ENCODE measurements at regions not wholly inside any gene's neighbourhood (a gene's known extent, or its start where the extent isn't known, plus 50 kb on each side); places are given as distances from the start of the nearest gene placed in this dataset.

GRCh38 chr9:80952363-80952922, 736.9 kb downstream of the TLE1 start:
- Mint-ChIP-seq H3K4me1 (ENCODE audit: low read depth) (no peaks in the 10 kb centered on the region), H3K4me3 (no peak overlapping the region), H3K27ac (no peak overlapping the region), H3K27me3 (no peaks in the 10 kb centered on the region), H3K36me3 (ENCODE audit: low read depth) (no peaks in the 10 kb centered on the region), H3K9me3 (peaks cover 2% of the 10 kb centered on the region)
- no peak for DNase-seq

DNA sequence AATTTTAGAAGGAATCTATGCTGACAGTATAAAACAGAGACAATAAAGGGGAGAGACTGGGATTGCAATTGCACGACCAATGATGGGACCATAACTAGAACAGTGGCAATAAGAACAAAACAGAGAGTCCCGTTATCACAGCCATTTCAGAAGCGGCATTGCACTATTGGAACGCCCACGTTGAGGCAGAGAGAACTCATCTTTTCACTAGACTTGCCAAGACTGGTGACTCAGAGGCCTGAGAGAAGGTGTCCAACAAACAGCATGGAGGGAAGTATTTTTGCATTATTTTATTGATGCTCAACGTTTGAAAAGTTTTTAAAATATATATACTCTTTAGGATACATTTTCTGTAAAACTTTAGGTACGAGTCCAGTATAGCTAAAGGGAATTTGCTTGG, 737.7 kb downstream of the TLE1 start:
- Mint-ChIP-seq H3K4me1 (ENCODE audit: low read depth) (no peaks in the 10 kb centered on the region), H3K4me3 (no peak overlapping the region), H3K27me3 (no peaks in the 10 kb centered on the region), H3K36me3 (ENCODE audit: low read depth) (no peaks in the 10 kb centered on the region), H3K9me3 (peaks cover 2% of the 10 kb centered on the region), H3K27ac (no peak overlapping the region)
- DNase-seq, result no peak

- Mint-ChIP-seq H3K27me3 (no peaks in the 10 kb centered on the region), H3K27ac (no peak overlapping the region), H3K4me1 (ENCODE audit: low read depth) (no peaks in the 10 kb centered on the region), H3K9me3 (no peaks in the 10 kb centered on the region), H3K4me3 (no peak overlapping the region), H3K36me3 (ENCODE audit: low read depth) (no peaks in the 10 kb centered on the region)
- no peak for DNase-seq
Observed at GRCh38 chr9:80948876-80949275, 740.5 kb downstream of the TLE1 start.

- no peaks in the 10 kb centered on the region for H3K27me3 Mint-ChIP-seq
- DNase-seq, result no peak
- no peaks in the 10 kb centered on the region for H3K9me3 Mint-ChIP-seq
- H3K4me3 Mint-ChIP-seq, result no peak overlapping the region
- H3K36me3 Mint-ChIP-seq (ENCODE audit: low read depth), result no peaks in the 10 kb centered on the region
- H3K27ac Mint-ChIP-seq, result no peak overlapping the region
- H3K4me1 Mint-ChIP-seq (ENCODE audit: low read depth), result no peaks in the 10 kb centered on the region
Observed at GRCh38 chr9:80948066-80948465, 741.3 kb downstream of the TLE1 start.

- Mint-ChIP-seq H3K27me3 (no peaks in the 10 kb centered on the region), H3K36me3 (ENCODE audit: low read depth) (no peaks in the 10 kb centered on the region), H3K4me3 (no peak overlapping the region), H3K4me1 (ENCODE audit: low read depth) (no peaks in the 10 kb centered on the region), H3K9me3 (peaks cover 2% of the 10 kb centered on the region), H3K27ac (no peak overlapping the region)
- DNase-seq, result no peak
Observed at GRCh38 chr9:80946496-80947170, 742.7 kb downstream of the TLE1 start.

DNA sequence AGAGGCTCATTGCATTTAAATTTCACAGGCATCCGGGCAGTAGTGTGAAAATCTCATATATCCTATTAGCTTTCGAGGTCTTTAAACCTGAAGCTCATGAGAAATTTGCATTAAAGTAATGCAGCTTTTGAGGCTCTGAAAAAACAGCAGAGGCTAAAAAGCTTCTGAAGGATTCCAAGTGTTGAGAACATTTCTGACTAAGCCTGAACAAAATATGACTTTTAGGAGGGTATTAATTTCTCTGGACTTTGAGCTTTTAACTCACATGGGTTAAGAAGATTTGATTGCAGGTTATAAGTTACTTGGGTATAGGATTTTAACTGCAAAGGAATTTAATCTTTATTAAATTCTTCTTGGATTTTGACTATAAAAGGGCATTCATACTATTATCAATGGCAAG, 743.9 kb downstream of the TLE1 start:
- no peak overlapping the region for H3K4me3 Mint-ChIP-seq
- no peaks in the 10 kb centered on the region for H3K27me3 Mint-ChIP-seq
- no peak overlapping the region for H3K27ac Mint-ChIP-seq
- H3K36me3 Mint-ChIP-seq (ENCODE audit: low read depth), result no peaks in the 10 kb centered on the region
- no peak for DNase-seq
- no peaks in the 10 kb centered on the region for H3K4me1 Mint-ChIP-seq (ENCODE audit: low read depth)
- peaks cover 2% of the 10 kb centered on the region for H3K9me3 Mint-ChIP-seq

GRCh38 chr9:80937645-80938044, 751.7 kb downstream of the TLE1 start:
- H3K4me1 Mint-ChIP-seq (ENCODE audit: low read depth), result no peaks in the 10 kb centered on the region
- H3K27me3 Mint-ChIP-seq, result no peaks in the 10 kb centered on the region
- DNase-seq, result no peak
- H3K4me3 Mint-ChIP-seq, result no peak overlapping the region
- peaks cover 2% of the 10 kb centered on the region for H3K9me3 Mint-ChIP-seq
- H3K36me3 Mint-ChIP-seq (ENCODE audit: low read depth), result no peaks in the 10 kb centered on the region
- H3K27ac Mint-ChIP-seq, result no peak overlapping the region

DNA sequence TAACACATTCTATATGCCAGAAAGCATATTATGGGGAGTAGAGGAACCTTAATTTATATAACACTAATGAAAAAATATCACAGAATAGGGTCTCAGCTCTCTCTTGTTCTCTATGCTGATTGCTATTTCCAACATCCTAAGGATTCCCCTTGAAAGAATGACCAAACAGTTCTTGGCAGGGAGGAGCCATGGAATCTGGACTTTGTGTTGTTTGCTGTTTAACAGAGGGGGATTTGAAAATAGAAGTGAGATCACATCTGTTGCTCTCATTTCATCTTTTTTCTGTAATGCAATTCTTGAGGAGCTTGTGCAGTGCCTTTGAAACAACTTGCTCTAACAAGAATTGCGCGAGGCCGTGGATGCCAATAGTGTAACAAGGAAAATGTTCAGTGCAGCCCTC, 755.3 kb downstream of the TLE1 start:
- Mint-ChIP-seq H3K27ac (no peak overlapping the region), H3K9me3 (no peaks in the 10 kb centered on the region), H3K4me3 (no peak overlapping the region), H3K27me3 (no peaks in the 10 kb centered on the region), H3K4me1 (ENCODE audit: low read depth) (no peaks in the 10 kb centered on the region), H3K36me3 (ENCODE audit: low read depth) (no peaks in the 10 kb centered on the region)
- no peak for DNase-seq

DNA sequence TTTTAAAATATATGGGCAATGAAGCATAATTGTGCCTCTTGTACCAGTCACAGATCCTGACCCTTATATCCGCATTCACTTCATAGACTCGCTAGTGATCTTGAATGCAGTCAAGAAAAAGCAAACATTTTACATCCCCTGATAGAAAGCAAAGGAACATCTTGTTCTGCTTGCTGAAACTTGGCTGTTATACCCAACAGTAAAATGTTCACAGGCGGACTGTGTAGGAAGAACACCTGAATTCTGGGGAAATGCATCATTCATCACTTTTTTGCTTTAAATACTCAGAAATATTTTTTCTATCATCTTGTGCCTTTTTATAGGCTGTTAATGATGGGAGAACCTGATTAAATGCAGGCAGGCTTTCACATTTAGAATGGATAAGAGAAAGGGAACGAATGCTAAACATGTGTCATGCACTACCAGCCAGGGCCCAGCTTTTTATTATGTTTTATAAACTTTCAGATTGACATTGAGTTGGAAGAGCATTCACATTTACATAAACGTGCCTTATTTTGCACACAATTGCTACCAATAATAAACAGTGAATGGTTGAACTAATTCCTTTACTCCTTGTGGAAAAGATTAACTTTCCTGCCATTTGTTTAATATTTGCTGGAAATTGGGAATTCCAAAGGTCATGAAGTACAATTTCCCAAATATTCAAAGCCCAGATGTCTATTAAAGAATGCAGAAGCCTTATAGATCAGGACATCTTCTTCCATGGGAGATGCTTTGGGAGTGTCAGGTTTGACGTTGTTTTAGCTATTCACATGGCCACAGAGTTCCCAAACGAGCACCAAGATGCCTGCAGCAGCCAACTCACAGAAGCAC, 756.2 kb downstream of the TLE1 start:
- H3K4me3 Mint-ChIP-seq, result no peak overlapping the region
- DNase-seq, result no peak
- H3K27ac Mint-ChIP-seq, result no peak overlapping the region
- no peaks in the 10 kb centered on the region for H3K4me1 Mint-ChIP-seq (ENCODE audit: low read depth)
- no peaks in the 10 kb centered on the region for H3K27me3 Mint-ChIP-seq
- H3K9me3 Mint-ChIP-seq, result peaks cover 3% of the 10 kb centered on the region
- no peaks in the 10 kb centered on the region for H3K36me3 Mint-ChIP-seq (ENCODE audit: low read depth)

GRCh38 chr9:80932181-80932580, 757.2 kb downstream of the TLE1 start:
- Mint-ChIP-seq H3K36me3 (ENCODE audit: low read depth) (no peaks in the 10 kb centered on the region), H3K27ac (no peak overlapping the region), H3K4me3 (no peak overlapping the region), H3K4me1 (ENCODE audit: low read depth) (no peaks in the 10 kb centered on the region), H3K9me3 (peaks cover 4% of the 10 kb centered on the region), H3K27me3 (no peaks in the 10 kb centered on the region)
- no peak for DNase-seq

DNA sequence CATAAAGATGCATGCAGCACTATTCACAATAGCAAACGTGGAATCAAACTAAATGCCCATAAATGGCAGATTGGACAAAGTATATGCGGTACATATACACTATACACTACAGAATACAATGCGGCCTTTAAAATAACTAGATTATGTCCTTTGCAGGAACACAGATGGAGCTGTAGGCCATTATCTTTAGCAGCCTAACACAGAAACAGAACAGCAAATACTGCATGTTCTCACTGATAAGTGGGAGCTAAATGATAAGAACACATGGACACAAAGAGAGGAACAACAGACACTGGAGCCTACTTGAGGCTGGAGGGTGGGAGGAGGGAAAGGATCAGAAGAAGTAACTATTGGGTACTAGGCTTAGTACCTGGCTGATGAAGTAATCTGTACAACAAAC, 758.2 kb downstream of the TLE1 start:
- Mint-ChIP-seq H3K36me3 (ENCODE audit: low read depth) (no peaks in the 10 kb centered on the region), H3K27ac (no peak overlapping the region), H3K4me1 (ENCODE audit: low read depth) (no peaks in the 10 kb centered on the region), H3K4me3 (no peak overlapping the region), H3K27me3 (no peaks in the 10 kb centered on the region), H3K9me3 (peaks cover 7% of the 10 kb centered on the region)
- DNase-seq, result no peak

- Mint-ChIP-seq H3K27ac (no peak overlapping the region), H3K9me3 (peaks cover 11% of the 10 kb centered on the region), H3K4me1 (ENCODE audit: low read depth) (no peaks in the 10 kb centered on the region), H3K4me3 (no peak overlapping the region), H3K36me3 (ENCODE audit: low read depth) (no peaks in the 10 kb centered on the region), H3K27me3 (no peaks in the 10 kb centered on the region)
- DNase-seq, result no peak
Observed at GRCh38 chr9:80928697-80929096, 760.6 kb downstream of the TLE1 start.

DNA sequence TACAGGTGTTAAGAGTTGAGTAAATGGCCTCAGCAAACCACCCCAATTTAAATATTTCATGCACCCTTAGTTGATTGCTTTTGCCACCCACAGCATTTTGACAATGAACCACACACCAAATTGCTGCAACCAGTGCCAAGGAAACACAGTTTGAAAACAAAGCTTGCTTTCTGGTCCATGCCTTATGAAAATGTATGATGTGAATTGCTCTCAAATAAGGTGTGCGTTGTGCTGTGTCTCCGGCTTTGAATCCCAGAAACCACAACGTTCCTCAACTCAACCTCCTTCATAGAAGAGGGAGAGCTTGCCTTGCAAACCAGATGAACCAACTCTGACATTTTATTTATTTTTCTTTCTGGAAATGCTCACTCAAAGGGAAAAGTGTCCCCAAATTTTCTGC, 762.7 kb downstream of the TLE1 start:
- Mint-ChIP-seq H3K4me3 (no peak overlapping the region), H3K36me3 (ENCODE audit: low read depth) (no peaks in the 10 kb centered on the region), H3K27me3 (no peaks in the 10 kb centered on the region), H3K9me3 (peaks cover 19% of the 10 kb centered on the region), H3K4me1 (ENCODE audit: low read depth) (no peaks in the 10 kb centered on the region), H3K27ac (no peak overlapping the region)
- DNase-seq, result no peak

GRCh38 chr9:80922544-80922943, 766.8 kb downstream of the TLE1 start:
- Mint-ChIP-seq H3K9me3 (peaks cover 16% of the 10 kb centered on the region), H3K36me3 (ENCODE audit: low read depth) (no peaks in the 10 kb centered on the region), H3K27ac (no peak overlapping the region), H3K4me3 (no peak overlapping the region), H3K4me1 (ENCODE audit: low read depth) (no peaks in the 10 kb centered on the region), H3K27me3 (no peaks in the 10 kb centered on the region)
- DNase-seq, result no peak

GRCh38 chr9:80906728-80907127, 782.6 kb downstream of the TLE1 start:
- no peak overlapping the region for H3K4me3 Mint-ChIP-seq

More at GRCh38 chr9:80906728-80907127, 782.6 kb downstream of the TLE1 start:
- H3K36me3 Mint-ChIP-seq (ENCODE audit: low read depth), result no peaks in the 10 kb centered on the region
- H3K27ac Mint-ChIP-seq, result no peak overlapping the region
- no peaks in the 10 kb centered on the region for H3K4me1 Mint-ChIP-seq (ENCODE audit: low read depth)
- no peak for DNase-seq
- no peaks in the 10 kb centered on the region for H3K27me3 Mint-ChIP-seq
- no peaks in the 10 kb centered on the region for H3K9me3 Mint-ChIP-seq
